Islet precursor cell (in vitro differentiated cells): ENCODE measurements at regions not wholly inside any gene's neighbourhood (a gene's known extent, or its start where the extent isn't known, plus 50 kb on each side); places are given as distances from the start of the nearest gene placed in this dataset.
"Not testable (repeated sequence)": the region's sequence is repeated elsewhere in the genome, so short reads cannot be mapped to it uniquely, and the experiment has no call there.

ENCODE experiments used
- DNase-seq: peaks from one replicate; pipeline ENCODE4 v3.0.0-alpha.2; 2018

- DNase-seq = no peak
These were observed 68.1 kb upstream of the ADGRA1 start for GRCh38 chr10:133019651-133020050.

- no peak for DNase-seq
These were observed 68.5 kb upstream of the ADGRA1 start for GRCh38 chr10:133019191-133019590.

- DNase-seq = no peak
These were observed 69.2 kb upstream of the ADGRA1 start for GRCh38 chr10:133018491-133018890.

GRCh38 chr10:133017203-133017601 is 70.5 kb upstream of the ADGRA1 start:
- no peak for DNase-seq

GRCh38 chr10:133016493-133017202 is 71.1 kb upstream of the ADGRA1 start:
- no peak for DNase-seq

- no peak for DNase-seq
These were observed 71.8 kb upstream of the ADGRA1 start for GRCh38 chr10:133015816-133016462.

GRCh38 chr10:133015321-133015720 is 72.4 kb upstream of the ADGRA1 start:
- no peak for DNase-seq

GRCh38 chr10:133014416-133015210 is 72.2 kb upstream of the CFAP46 start:
- DNase-seq = no peak

- DNase-seq = no peak
These were observed 71.1 kb upstream of the CFAP46 start for GRCh38 chr10:133013463-133013862.

GRCh38 chr10:133012573-133013359 is 70.4 kb upstream of the CFAP46 start:
- DNase-seq = no peak

GRCh38 chr10:133011882-133012281 is 69.5 kb upstream of the CFAP46 start:
- DNase-seq = no peak

- DNase-seq = not testable (repeated sequence)
These were observed 69.0 kb upstream of the CFAP46 start for GRCh38 chr10:133011393-133011792.

- not testable (repeated sequence) for DNase-seq
These were observed 68.4 kb upstream of the CFAP46 start for GRCh38 chr10:133010843-133011179.

- no peak for DNase-seq
These were observed 67.9 kb upstream of the CFAP46 start for GRCh38 chr10:133010095-133010842.

GRCh38 chr10:133009218-133009950 is 67.0 kb upstream of the CFAP46 start:
- peak; percentile 91 for DNase-seq

- no peak for DNase-seq
These were observed 66.4 kb upstream of the CFAP46 start for GRCh38 chr10:133008736-133009135.

GRCh38 chr10:133008196-133008595 is 65.8 kb upstream of the CFAP46 start:
- no peak for DNase-seq

GRCh38 chr10:133007360-133007858 is 65.0 kb upstream of the CFAP46 start:
- no peak for DNase-seq

GRCh38 chr10:133006806-133007205 is 64.4 kb upstream of the CFAP46 start:
- DNase-seq = no peak

- DNase-seq = no peak
These were observed 63.8 kb upstream of the CFAP46 start for GRCh38 chr10:133006202-133006601.

- DNase-seq = no peak
These were observed 62.1 kb upstream of the CFAP46 start for GRCh38 chr10:133004478-133004877.
